IPS-20b (cell line): ENCODE measurements at regions not wholly inside any gene's neighbourhood (a gene's known extent, or its start where the extent isn't known, plus 50 kb on each side); places are given as distances from the start of the nearest gene placed in this dataset.

Source experiments
- H3K27ac ChIP-seq: one replicate; pipeline ENCODE4 v1.5.1; 2013; ENCODE audit warnings: low read length
- H3K27me3 ChIP-seq: 2 replicates; pipeline ENCODE4 v1.6.1; 2013; ENCODE audit warnings: mild to moderate bottlenecking, low read length, inconsistent platforms; ENCODE audit not compliant: insufficient read depth
- H3K36me3 ChIP-seq: 2 replicates; pipeline ENCODE4 v1.6.1; 2013; ENCODE audit warnings: low read depth, mild to moderate bottlenecking, inconsistent platforms, low read length, moderate library complexity; ENCODE audit not compliant: insufficient read depth
- H3K4me1 ChIP-seq: 2 replicates; pipeline ENCODE4 v1.6.1; 2013; ENCODE audit warnings: mild to moderate bottlenecking, control low read depth, inconsistent platforms, low read length, moderate library complexity; ENCODE audit not compliant: insufficient read depth
- H3K4me3 ChIP-seq: 2 replicates; pipeline ENCODE4 v1.5.1; 2013; ENCODE audit warnings: mild to moderate bottlenecking, low read length, inconsistent platforms
- H3K9ac ChIP-seq: 2 replicates; pipeline ENCODE4 v1.6.1; 2013; ENCODE audit warnings: low read depth, mild to moderate bottlenecking, inconsistent platforms, low read length, moderate library complexity
- H3K9me3 ChIP-seq: 2 replicates; pipeline ENCODE4 v1.6.1; 2013; ENCODE audit warnings: mild to moderate bottlenecking, low read depth, low read length, inconsistent platforms; ENCODE audit not compliant: insufficient read depth

DNA sequence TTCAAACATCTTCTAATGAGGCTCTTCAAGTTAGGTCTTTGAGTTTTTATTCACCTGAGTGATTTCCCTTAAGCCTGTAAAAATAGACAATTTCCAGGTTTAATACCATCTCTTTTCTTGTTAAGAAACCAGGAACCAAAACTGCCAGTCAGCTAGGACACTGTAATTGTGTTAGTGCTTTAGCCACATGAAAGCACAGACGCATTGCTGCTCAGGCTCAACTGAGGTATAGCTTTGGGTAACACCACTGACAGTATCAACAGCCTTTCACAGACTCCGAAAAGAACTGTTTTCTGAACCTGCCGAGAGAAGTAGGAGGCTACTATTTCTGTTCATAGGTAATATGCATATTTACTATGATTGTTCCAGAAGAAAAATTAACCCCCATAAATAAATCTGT lies 768.7 kb downstream of the ETS1 start:
- H3K9ac ChIP-seq, result no peak overlapping the region

DNA sequence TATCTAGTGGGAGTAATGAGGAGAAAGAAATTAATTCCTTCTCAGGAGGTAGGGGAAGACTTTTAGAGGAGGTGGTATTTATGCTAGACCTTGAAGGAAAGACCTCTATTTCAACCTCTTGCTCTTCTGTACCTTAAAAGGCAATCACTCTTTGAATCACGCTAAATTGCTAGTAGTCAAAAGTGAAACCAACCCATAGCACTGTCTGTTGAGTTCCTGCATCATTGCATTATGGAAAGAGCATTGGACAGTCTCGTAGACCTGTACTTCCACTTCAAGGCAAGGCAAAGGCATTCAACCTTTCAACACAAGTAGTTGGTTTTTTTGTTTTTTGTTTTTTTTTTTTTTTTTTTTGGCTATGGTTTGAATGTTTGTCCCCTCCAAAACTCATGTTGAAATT lies 770.4 kb downstream of the ETS1 start:
- Histone ChIP-seq H3K4me1 (0 out of 2 replicates have a peak, but pooled peaks cover 7% of the 10 kb centered on the region), H3K27ac (no peak overlapping the region), H3K4me3 (no peak overlapping the region), H3K27me3 (no peaks in the 10 kb centered on the region), H3K36me3 (no peaks in the 10 kb centered on the region), H3K9ac (no peak overlapping the region), H3K9me3 (no peaks in the 10 kb centered on the region)

More for the DNA sequence above, 768.7 kb downstream of the ETS1 start:
- no peaks in the 10 kb centered on the region for H3K27me3 ChIP-seq
- H3K36me3 ChIP-seq, result no peaks in the 10 kb centered on the region
- no peak overlapping the region for H3K4me3 ChIP-seq
- H3K9me3 ChIP-seq, result no peaks in the 10 kb centered on the region
- no peak overlapping the region for H3K27ac ChIP-seq
- H3K4me1 ChIP-seq, result 0 out of 2 replicates have a peak, but pooled peaks cover 7% of the 10 kb centered on the region

DNA sequence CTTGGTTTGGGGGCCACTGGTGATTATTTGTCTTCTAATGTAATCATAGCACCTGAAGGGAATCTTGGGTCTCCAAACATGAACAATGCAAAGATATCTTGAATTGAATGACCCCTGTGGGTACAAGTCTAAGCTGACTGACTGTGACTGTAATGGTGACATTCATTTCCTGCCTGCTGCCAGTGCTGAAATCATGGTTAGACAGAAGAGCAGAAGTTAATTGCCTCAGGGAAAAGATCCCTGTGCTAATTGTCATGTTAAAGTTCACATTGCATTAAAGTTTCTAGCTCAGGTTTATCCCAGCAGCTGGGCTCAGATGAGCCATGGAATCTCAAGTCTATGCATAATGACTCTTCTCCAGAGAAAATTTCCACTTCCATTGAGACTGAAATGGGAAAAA lies 772.0 kb downstream of the ETS1 start:
- no peaks in the 10 kb centered on the region for H3K36me3 ChIP-seq
- no peaks in the 10 kb centered on the region for H3K27me3 ChIP-seq
- no peak overlapping the region for H3K4me3 ChIP-seq
- 0 out of 2 replicates have a peak, but pooled peaks cover 7% of the 10 kb centered on the region for H3K4me1 ChIP-seq
- no peak overlapping the region for H3K27ac ChIP-seq
- no peak overlapping the region for H3K9ac ChIP-seq
- H3K9me3 ChIP-seq, result no peaks in the 10 kb centered on the region

DNA sequence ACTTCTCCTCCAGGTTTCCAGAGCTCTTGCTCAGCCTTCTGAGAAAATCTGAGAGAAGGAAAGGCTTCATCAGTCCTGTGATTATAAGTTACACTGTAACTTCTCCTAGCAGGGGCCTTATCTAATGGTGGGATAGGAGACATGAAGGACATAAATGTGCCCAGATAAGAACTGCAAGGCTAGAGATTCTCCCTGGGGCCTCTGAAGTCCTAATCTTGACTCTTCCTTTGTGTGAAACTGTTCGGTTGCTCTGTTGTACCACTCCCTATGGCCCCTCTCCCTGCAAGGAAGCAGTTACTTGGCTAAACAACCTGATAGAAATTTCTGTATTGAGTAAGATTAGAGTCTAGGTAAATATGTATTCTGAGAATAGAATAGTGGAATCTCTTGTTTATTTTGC lies 780.9 kb downstream of the ETS1 start:
- Histone ChIP-seq H3K36me3 (no peaks in the 10 kb centered on the region), H3K9me3 (no peaks in the 10 kb centered on the region), H3K27ac (no peak overlapping the region), H3K27me3 (no peaks in the 10 kb centered on the region), H3K9ac (no peak overlapping the region), H3K4me3 (no peak overlapping the region), H3K4me1 (peaks cover 2% of the 10 kb centered on the region; the same call in 1 of the 2 replicates)

DNA sequence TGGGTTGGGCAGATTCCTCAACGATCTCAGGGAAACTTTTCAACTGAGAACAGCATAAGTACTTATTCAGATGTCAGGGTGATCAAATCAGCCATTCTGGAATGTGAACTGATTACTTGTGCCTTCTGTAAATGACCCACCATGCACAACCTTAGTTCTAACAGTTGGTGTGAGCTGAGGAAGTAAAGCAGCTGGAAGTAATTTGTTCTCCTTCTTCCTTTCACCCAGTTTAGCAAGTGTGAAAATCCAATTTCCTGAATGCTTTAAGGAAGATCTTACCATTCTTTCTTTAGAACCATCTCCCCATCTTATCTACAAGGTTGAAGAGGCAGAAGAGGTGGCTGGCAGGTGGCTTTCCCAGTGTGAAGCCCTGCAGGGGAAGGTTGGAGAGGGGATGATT lies 781.6 kb downstream of the ETS1 start:
- Histone ChIP-seq H3K27ac (no peak overlapping the region), H3K4me3 (no peak overlapping the region), H3K27me3 (no peaks in the 10 kb centered on the region), H3K4me1 (peaks cover 2% of the 10 kb centered on the region; the same call in 1 of the 2 replicates), H3K36me3 (no peaks in the 10 kb centered on the region), H3K9me3 (no peaks in the 10 kb centered on the region), H3K9ac (no peak overlapping the region)

DNA sequence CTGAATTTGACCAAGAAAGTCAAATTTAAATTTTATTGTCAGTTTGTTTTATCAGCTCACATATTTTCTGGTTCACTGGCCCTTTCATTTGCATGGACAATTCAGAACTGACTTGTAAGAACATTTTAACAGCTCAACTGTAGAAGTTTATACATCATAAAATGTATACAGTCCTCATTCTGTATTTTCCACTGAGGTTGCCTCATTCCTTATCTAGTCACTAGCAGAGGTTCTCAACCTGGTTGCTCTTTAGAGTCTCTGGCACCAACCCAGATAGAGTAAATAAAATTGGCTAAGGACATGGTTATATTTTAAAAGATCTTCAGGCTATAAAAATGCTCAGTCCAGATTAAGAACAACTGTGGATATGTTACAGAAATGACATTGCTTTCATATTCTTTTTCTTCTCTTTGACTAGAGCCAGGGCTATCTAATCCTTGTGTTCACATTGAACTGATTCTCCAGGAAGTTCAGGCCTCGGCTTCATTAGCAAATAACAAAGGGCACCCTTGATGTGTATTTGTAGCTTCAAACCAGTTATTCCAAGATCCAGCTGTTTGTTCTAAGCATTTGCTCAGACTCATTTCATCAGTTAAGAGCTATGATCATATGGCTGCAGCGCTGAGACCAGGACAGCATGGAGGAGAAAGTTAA lies 782.5 kb downstream of the ETS1 start:
- Histone ChIP-seq H3K9ac (no peak overlapping the region), H3K4me3 (no peak overlapping the region), H3K4me1 (peaks cover 2% of the 10 kb centered on the region; the same call in 1 of the 2 replicates), H3K27me3 (no peaks in the 10 kb centered on the region), H3K36me3 (no peaks in the 10 kb centered on the region), H3K9me3 (no peaks in the 10 kb centered on the region), H3K27ac (no peak overlapping the region)

DNA sequence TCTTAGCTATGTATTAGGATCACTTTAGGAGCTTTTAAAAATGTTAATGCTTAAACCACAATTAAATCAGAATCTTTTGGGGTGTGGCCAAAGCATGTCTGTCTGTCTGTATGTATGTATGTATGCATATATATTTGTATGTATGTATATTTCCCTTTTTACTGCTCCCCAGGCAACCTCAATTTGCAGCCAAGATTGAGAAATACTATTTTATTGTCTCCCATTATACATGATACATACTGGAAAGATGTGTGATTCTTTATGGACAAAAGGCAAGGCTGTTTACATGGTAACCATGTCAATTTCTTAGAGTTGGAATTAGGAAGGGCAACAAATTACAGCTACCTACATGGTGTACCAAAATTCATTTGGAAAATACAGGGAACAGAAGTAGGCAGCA lies 783.6 kb downstream of the ETS1 start:
- H3K27me3 ChIP-seq, result no peaks in the 10 kb centered on the region
- H3K9me3 ChIP-seq, result peaks cover under 1% of the 10 kb centered on the region; the same call in 1 of the 2 replicates
- no peak overlapping the region for H3K27ac ChIP-seq
- H3K36me3 ChIP-seq, result no peaks in the 10 kb centered on the region
- peaks cover 2% of the 10 kb centered on the region; the same call in 1 of the 2 replicates for H3K4me1 ChIP-seq
- H3K9ac ChIP-seq, result no peak overlapping the region
- no peak overlapping the region for H3K4me3 ChIP-seq

DNA sequence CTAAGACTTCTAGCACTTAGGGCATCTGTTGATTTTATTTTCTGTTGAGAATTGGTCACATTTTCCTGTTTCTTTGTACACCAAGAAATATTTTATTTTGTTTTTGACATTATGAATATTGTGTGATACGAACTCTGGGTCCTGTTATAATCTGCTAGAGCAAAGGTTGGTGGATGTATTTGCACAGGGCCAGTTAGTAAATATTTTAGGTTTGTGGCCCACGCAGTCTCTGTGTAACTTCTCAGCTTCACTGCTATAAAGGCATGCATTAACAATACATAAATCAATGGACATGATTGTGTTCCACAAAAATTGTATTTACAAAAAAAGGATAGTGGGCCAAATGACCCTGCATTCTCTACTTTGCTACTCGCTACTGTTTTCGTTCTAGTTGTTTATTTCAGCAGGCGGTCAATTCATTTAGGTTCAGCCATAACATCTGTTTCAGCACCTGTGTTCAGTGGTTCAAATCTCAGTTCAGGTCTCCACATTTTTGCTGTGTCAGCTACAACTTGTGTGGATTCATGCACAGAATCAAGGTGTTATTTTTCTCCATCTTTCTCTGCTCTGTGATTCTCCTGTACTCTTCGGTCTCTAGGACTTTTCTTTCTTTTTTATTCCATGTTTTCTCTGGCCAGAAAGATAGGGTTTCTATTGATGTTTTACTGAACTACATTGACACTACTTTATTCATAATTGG lies 786.2 kb downstream of the ETS1 start:
- no peak overlapping the region for H3K27ac ChIP-seq
- H3K27me3 ChIP-seq, result no peaks in the 10 kb centered on the region
- no peaks in the 10 kb centered on the region; the same call in 1 of the 2 replicates for H3K4me1 ChIP-seq
- no peak overlapping the region for H3K4me3 ChIP-seq
- no peak overlapping the region for H3K9ac ChIP-seq
- H3K9me3 ChIP-seq, result peaks cover 11% of the 10 kb centered on the region
- H3K36me3 ChIP-seq, result no peaks in the 10 kb centered on the region

DNA sequence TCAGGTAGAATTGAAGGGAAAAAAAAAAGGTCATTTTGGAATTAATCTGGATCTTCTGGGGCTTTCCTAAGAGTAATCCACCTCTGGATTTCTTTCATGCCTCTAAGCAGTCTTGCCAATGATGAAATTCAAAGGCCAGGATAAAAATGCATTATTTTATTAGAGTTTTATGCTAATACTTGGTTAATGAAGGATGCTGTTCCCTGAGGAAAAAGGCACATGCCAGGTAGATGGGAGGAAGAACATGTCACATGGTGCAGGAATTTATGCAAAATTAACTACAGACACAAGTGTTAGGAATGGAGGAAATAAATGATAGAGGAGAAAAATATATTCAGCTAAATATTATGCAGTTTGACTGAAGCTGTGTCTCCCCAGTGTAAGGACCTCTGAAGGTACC lies 792.0 kb downstream of the ETS1 start:
- no peak overlapping the region for H3K4me3 ChIP-seq
- H3K27me3 ChIP-seq, result no peaks in the 10 kb centered on the region
- peaks cover 11% of the 10 kb centered on the region for H3K9me3 ChIP-seq
- no peak overlapping the region for H3K27ac ChIP-seq
- H3K36me3 ChIP-seq, result no peaks in the 10 kb centered on the region
- H3K9ac ChIP-seq, result no peak overlapping the region
- H3K4me1 ChIP-seq, result peaks cover 6% of the 10 kb centered on the region; the same call in 1 of the 2 replicates

DNA sequence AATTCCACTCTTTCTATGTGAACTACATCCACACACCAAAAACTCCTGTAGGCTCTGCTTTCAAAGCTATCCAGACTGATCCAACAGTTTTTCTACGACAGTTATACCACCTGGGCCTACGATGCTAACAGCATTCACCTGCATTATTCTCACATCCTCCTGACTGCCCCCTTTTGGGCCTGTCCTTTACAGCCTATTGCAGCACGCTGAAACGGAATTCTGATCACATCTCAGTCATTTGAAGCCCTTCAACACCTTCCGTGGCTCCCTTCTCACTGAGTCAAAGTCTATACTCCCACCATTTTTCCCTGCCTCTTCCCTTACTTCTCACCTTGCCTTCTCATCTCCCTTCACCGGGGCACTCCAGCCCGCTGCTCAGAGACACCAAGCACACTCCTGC lies 791.3 kb upstream of the KIRREL3 start:
- H3K4me3 ChIP-seq, result no peak overlapping the region
- H3K9me3 ChIP-seq, result no peaks in the 10 kb centered on the region
- no peaks in the 10 kb centered on the region for H3K36me3 ChIP-seq
- peaks cover 9% of the 10 kb centered on the region; the same call in 1 of the 2 replicates for H3K4me1 ChIP-seq
- no peaks in the 10 kb centered on the region for H3K27me3 ChIP-seq
- no peak overlapping the region for H3K9ac ChIP-seq
- no peak overlapping the region for H3K27ac ChIP-seq

DNA sequence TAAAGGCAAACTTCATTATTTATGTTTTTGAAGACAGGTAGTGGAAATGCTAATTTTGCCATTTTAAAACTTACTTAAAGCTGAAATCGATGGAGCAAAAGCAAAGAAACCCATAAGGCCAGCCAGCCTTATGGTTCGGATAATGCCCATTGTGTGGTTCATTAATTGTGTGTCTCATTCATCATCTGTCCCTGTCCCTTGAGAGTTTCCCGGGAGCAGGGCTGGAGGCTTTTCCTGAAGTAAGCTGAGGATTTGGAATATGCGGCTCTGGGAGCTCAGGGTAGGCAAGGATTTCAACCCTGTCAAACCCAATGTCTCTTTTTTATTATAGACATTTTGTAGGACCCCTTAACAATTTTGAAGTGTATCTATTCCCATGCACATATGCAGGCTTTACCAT lies 790.0 kb upstream of the KIRREL3 start:
- H3K27me3 ChIP-seq, result no peaks in the 10 kb centered on the region
- no peak overlapping the region for H3K4me3 ChIP-seq
- no peaks in the 10 kb centered on the region for H3K9me3 ChIP-seq
- H3K27ac ChIP-seq, result no peak overlapping the region
- H3K4me1 ChIP-seq, result peaks cover 9% of the 10 kb centered on the region; the same call in 1 of the 2 replicates
- H3K9ac ChIP-seq, result no peak overlapping the region
- no peaks in the 10 kb centered on the region for H3K36me3 ChIP-seq

DNA sequence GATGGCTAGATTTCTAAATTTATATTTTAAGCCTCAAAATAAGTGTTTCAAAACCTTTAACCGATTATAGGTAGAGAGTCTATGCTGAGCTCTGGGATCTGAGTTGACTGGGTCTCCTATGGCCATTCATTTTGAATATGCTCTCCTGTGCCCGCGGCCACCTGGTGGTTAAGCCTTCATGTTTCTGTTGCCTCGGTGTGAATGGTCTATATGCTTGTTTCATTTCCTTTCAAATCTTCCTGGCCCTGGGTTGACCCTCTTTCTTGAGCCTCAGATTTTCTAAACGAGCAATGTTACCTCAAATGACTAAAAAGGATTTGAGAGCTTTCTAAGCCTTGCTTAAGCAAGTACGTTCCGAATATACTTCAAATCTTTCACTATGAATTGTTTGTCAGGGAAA lies 789.4 kb upstream of the KIRREL3 start:
- Histone ChIP-seq H3K36me3 (no peaks in the 10 kb centered on the region), H3K9ac (no peak overlapping the region), H3K4me1 (peaks cover 7% of the 10 kb centered on the region; the same call in 1 of the 2 replicates), H3K27ac (no peak overlapping the region), H3K4me3 (no peak overlapping the region), H3K9me3 (no peaks in the 10 kb centered on the region), H3K27me3 (no peaks in the 10 kb centered on the region)
